ENCODE measurements at regions not wholly inside any gene's neighbourhood (a gene's known extent, or its start where the extent isn't known, plus 50 kb on each side); places are given as distances from the start of the nearest gene placed in this dataset.

DNA sequence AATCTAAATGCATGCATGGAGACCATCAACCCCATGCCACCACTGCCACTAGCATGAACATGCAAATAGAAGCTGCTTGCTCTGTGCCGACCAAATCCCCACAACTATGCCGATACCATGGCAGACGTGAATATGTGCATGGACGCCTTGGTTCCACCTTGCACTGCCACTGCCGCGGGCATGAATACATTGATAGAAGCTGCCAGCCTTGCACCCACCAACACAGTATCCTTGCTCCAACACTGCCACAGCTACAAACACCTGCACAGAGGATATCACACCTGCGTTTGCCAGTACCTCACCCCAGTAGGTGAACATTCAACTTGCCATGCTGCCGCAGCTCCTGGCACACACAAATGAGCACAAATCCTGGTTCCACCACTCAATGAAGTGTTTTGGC lies 527.4 kb upstream of the REG3G start:
- Histone ChIP-seq H3K36me3 (ENCODE audit: control insufficient read depth in 2 of 2, insufficient read depth in 1 of 2, low read length in 2 of 2) (no peaks in the 10 kb centered on the region), H3K27ac (ENCODE audit: extremely low read depth, low read depth, low read length) (no peak overlapping the region), H3K4me1 (ENCODE audit: control insufficient read depth, insufficient read depth, low read length) (no peaks in the 10 kb centered on the region), H3K9me3 (ENCODE audit: control insufficient read depth, insufficient read depth, low read depth, low read length) (no peaks in the 10 kb centered on the region), H3K4me3 (ENCODE audit: low read depth, low read length) (no peak overlapping the region)
- TF ChIP-seq ZFP69B (tag by site-specific recombination; IDR thresholded peaks at IDR 0.05): no peak
- TF ChIP-seq ZNF510 (tag by site-specific recombination; IDR thresholded peaks at IDR 0.05; ENCODE audit: insufficient replicate concordance): no peak
- TF ChIP-seq ZNF830 (tag by site-specific recombination; IDR thresholded peaks at IDR 0.05; ENCODE audit: low read depth): no peak
- no peak for TF ChIP-seq ZNF660 (tag by site-specific recombination; IDR thresholded peaks at IDR 0.05)
- no peak for TF ChIP-seq ZNF112 (tag by site-specific recombination; IDR thresholded peaks at IDR 0.05)
- no peak for TF ChIP-seq ZBTB17 (tag by site-specific recombination; IDR thresholded peaks at IDR 0.05)
- no peak for TF ChIP-seq ZNF114 (tag by site-specific recombination; IDR thresholded peaks at IDR 0.05)
- TF ChIP-seq ZBTB11 (tag by site-specific recombination; conservative IDR thresholded peaks at IDR 0.05; ENCODE audit: low read depth): no peak
- no peak for TF ChIP-seq ZNF639 (tag by site-specific recombination; IDR thresholded peaks at IDR 0.05)
- TF ChIP-seq ZNF777 (tag by site-specific recombination; IDR thresholded peaks at IDR 0.05; ENCODE audit: borderline replicate concordance): no peak
- no peak for TF ChIP-seq ZNF404 (tag by site-specific recombination; IDR thresholded peaks at IDR 0.05)
- TF ChIP-seq, protein P1, sequence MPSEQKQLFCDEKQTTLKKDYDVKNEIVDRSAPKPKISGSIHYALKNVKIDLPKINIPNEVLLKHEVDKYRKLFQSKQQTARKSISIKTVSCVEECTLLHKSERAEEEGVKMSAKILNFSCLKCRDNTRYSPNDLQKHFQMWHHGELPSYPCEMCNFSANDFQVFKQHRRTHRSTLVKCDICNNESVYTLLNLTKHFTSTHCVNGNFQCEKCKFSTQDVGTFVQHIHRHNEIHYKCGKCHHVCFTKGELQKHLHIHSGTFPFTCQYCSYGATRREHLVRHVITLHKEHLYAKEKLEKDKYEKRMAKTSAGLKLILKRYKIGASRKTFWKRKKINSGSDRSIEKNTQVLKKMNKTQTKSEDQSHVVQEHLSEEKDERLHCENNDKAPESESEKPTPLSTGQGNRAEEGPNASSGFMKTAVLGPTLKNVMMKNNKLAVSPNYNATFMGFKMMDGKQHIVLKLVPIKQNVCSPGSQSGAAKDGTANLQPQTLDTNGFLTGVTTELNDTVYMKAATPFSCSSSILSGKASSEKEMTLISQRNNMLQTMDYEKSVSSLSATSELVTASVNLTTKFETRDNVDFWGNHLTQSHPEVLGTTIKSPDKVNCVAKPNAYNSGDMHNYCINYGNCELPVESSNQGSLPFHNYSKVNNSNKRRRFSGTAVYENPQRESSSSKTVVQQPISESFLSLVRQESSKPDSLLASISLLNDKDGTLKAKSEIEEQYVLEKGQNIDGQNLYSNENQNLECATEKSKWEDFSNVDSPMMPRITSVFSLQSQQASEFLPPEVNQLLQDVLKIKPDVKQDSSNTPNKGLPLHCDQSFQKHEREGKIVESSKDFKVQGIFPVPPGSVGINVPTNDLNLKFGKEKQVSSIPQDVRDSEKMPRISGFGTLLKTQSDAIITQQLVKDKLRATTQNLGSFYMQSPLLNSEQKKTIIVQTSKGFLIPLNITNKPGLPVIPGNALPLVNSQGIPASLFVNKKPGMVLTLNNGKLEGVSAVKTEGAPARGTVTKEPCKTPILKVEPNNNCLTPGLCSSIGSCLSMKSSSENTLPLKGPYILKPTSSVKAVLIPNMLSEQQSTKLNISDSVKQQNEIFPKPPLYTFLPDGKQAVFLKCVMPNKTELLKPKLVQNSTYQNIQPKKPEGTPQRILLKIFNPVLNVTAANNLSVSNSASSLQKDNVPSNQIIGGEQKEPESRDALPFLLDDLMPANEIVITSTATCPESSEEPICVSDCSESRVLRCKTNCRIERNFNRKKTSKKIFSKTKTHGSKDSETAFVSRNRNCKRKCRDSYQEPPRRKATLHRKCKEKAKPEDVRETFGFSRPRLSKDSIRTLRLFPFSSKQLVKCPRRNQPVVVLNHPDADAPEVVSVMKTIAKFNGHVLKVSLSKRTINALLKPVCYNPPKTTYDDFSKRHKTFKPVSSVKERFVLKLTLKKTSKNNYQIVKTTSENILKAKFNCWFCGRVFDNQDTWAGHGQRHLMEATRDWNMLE (tag by site-specific recombination; conservative IDR thresholded peaks at IDR 0.05; ENCODE audit: low read depth): no peak
- TF ChIP-seq, protein P2, sequence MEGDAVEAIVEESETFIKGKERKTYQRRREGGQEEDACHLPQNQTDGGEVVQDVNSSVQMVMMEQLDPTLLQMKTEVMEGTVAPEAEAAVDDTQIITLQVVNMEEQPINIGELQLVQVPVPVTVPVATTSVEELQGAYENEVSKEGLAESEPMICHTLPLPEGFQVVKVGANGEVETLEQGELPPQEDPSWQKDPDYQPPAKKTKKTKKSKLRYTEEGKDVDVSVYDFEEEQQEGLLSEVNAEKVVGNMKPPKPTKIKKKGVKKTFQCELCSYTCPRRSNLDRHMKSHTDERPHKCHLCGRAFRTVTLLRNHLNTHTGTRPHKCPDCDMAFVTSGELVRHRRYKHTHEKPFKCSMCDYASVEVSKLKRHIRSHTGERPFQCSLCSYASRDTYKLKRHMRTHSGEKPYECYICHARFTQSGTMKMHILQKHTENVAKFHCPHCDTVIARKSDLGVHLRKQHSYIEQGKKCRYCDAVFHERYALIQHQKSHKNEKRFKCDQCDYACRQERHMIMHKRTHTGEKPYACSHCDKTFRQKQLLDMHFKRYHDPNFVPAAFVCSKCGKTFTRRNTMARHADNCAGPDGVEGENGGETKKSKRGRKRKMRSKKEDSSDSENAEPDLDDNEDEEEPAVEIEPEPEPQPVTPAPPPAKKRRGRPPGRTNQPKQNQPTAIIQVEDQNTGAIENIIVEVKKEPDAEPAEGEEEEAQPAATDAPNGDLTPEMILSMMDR (tag by site-specific recombination; IDR thresholded peaks at IDR 0.05): no peak
- TF ChIP-seq, protein P3, sequence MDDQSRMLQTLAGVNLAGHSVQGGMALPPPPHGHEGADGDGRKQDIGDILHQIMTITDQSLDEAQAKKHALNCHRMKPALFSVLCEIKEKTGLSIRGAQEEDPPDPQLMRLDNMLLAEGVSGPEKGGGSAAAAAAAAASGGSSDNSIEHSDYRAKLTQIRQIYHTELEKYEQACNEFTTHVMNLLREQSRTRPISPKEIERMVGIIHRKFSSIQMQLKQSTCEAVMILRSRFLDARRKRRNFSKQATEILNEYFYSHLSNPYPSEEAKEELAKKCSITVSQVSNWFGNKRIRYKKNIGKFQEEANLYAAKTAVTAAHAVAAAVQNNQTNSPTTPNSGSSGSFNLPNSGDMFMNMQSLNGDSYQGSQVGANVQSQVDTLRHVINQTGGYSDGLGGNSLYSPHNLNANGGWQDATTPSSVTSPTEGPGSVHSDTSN (CRISPR knock-in tag; IDR thresholded peaks at IDR 0.05): no peak
- TF ChIP-seq KLF9 (tag by site-specific recombination; IDR thresholded peaks at IDR 0.05; ENCODE audit: low read depth): no peak
- TF ChIP-seq ZFP41 (tag by site-specific recombination; IDR thresholded peaks at IDR 0.05; ENCODE audit: borderline replicate concordance): no peak
- TF ChIP-seq, protein P4, sequence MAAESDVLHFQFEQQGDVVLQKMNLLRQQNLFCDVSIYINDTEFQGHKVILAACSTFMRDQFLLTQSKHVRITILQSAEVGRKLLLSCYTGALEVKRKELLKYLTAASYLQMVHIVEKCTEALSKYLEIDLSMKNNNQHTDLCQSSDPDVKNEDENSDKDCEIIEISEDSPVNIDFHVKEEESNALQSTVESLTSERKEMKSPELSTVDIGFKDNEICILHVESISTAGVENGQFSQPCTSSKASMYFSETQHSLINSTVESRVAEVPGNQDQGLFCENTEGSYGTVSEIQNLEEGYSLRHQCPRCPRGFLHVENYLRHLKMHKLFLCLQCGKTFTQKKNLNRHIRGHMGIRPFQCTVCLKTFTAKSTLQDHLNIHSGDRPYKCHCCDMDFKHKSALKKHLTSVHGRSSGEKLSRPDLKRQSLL (tag by site-specific recombination; IDR thresholded peaks at IDR 0.05): no peak
- ChIA-PET POLR2A (no interaction called here), CTCF (interaction anchor here (0.5 kb wide), 1 partner anchor 111 kb away, joined by 3 read pairs; no protein-coding TSS in a partner anchor)

All from HEK293 (cell line).